H1 (cell line): ENCODE measurements at regions not wholly inside any gene's neighbourhood (a gene's known extent, or its start where the extent isn't known, plus 50 kb on each side); places are given as distances from the start of the nearest gene placed in this dataset.
"Not testable (repeated sequence)": the region's sequence is repeated elsewhere in the genome, so short reads cannot be mapped to it uniquely, and the experiment has no call there.

Experiments
- CREB1 ChIP-seq: IDR thresholded peaks from 2 replicates; pipeline ENCODE4 v1.6.1; 2012; ENCODE audit warnings: inconsistent platforms
- EZH2 ChIP-seq: fragments of 200-600 bp; sonication (generic); IDR thresholded peaks from 2 replicates; pipeline ENCODE4 v1.7.1; 2012; ENCODE audit warnings: low read depth, mild to moderate bottlenecking, moderate library complexity, low read length, inconsistent platforms; ENCODE audit not compliant: severe bottlenecking
- GTF2F1 ChIP-seq: IDR thresholded peaks from 2 replicates; pipeline ENCODE4 v1.6.1; 2012; ENCODE audit warnings: low read depth, low read length, improper control_type of control experiment, borderline replicate concordance
- HDAC2 ChIP-seq, 2 experiments: fragments of 300-600 bp in 1 of 2; sonication (generic) in 1 of 2; IDR thresholded peaks; 2 replicates each; pipeline ENCODE4 v1.6.1; 2011 to 2012; ENCODE audit warnings: low read depth in 2 of 2, low read length in 2 of 2, mild to moderate bottlenecking in 2 of 2, moderate library complexity in 2 of 2, borderline replicate concordance in 1 of 2, inconsistent platforms in 1 of 2
- KDM4A ChIP-seq: IDR thresholded peaks from one replicate; pipeline ENCODE4 v1.7.1; 2012; ENCODE audit warnings: low read depth, mild to moderate bottlenecking, moderate library complexity, low read length, inconsistent platforms; ENCODE audit not compliant: severe bottlenecking
- PHF8 ChIP-seq: fragments of 200-600 bp; sonication (generic); conservative IDR thresholded peaks from 2 replicates; pipeline ENCODE4 v1.7.1; 2012; ENCODE audit warnings: low read depth, mild to moderate bottlenecking, inconsistent platforms, low read length, moderate library complexity
- POLR2A ChIP-seq, 2 experiments: IDR thresholded peaks; 1 replicate in 1 of 2; 2 replicates in 1 of 2; pipeline ENCODE4 v1.6.1; 2011; ENCODE audit warnings: low read depth in 2 of 2, low read length in 2 of 2, mild to moderate bottlenecking in 2 of 2; ENCODE audit errors: control extremely low read depth in 1 of 2
- TAF1 ChIP-seq: IDR thresholded peaks from 2 replicates; pipeline ENCODE4 v1.6.1; 2011; ENCODE audit warnings: mild to moderate bottlenecking, low read depth, low read length
- YY1 ChIP-seq: IDR thresholded peaks from 2 replicates; pipeline ENCODE4 v1.6.1; 2011; ENCODE audit warnings: low read depth, mild to moderate bottlenecking, low read length
- TF ChIP-seq, protein P1 (sequence below), 3 experiments: IDR thresholded peaks; 1 replicate in 2 of 3; 2 replicates in 1 of 3; pipeline versions ENCODE4 v1.5.1 to v1.6.1; 2011; ENCODE audit warnings: low read length in 3 of 3, mild to moderate bottlenecking in 3 of 3, inconsistent platforms in 2 of 3, low read depth in 1 of 3, moderate library complexity in 1 of 3; ENCODE audit not compliant: insufficient read depth in 1 of 3; ENCODE audit errors: control extremely low read depth in 1 of 3

DNA sequence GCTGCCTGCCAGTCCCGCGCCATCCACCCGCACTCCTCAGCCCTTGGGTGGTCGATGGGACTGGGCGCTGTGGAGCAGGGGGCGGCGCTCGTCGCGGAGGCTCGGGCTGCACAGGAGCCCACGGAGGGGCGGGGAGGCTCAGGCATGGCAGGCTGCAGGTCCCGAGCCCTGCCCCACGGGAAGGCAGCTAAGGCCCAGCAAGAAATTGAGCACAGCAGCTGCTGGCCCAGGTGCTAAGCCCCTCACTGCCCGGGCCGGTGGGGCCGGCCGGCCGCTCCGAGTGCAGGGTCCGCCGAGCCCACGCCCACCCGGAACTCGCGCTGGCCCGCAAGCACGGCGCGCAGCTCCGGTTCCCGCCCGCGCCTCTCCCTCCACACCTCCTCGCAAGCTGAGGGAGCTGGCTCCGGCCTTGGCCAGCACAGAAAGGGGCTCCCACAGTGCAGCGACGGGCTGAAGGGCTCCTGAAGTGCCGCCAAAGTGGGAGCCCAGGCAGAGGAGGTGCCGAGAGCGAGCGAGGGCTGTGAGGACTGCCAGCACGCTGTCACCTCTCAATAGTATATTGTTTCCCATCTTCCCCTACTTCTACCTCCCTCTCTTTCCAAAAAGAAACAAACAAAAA, 219.6 kb downstream of the BAMBI start:
- not testable (repeated sequence) for TF ChIP-seq CREB1; YY1; POLR2A (IDR thresholded peaks at IDR 0.05; ENCODE audit: control extremely low read depth in 1 of 2, low read depth in 2 of 2, low read length in 2 of 2); PHF8; KDM4A; GTF2F1; TAF1; EZH2; HDAC2 (IDR thresholded peaks at IDR 0.05; ENCODE audit: borderline replicate concordance in 1 of 2, low read depth in 2 of 2, low read length in 2 of 2)
- TF ChIP-seq, protein P1, sequence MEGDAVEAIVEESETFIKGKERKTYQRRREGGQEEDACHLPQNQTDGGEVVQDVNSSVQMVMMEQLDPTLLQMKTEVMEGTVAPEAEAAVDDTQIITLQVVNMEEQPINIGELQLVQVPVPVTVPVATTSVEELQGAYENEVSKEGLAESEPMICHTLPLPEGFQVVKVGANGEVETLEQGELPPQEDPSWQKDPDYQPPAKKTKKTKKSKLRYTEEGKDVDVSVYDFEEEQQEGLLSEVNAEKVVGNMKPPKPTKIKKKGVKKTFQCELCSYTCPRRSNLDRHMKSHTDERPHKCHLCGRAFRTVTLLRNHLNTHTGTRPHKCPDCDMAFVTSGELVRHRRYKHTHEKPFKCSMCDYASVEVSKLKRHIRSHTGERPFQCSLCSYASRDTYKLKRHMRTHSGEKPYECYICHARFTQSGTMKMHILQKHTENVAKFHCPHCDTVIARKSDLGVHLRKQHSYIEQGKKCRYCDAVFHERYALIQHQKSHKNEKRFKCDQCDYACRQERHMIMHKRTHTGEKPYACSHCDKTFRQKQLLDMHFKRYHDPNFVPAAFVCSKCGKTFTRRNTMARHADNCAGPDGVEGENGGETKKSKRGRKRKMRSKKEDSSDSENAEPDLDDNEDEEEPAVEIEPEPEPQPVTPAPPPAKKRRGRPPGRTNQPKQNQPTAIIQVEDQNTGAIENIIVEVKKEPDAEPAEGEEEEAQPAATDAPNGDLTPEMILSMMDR (IDR thresholded peaks at IDR 0.05; ENCODE audit: control extremely low read depth in 1 of 3, insufficient read depth in 1 of 3, low read depth in 1 of 3, low read length in 3 of 3): not testable (repeated sequence)
